Endothelial cell of umbilical vein (primary cell): ENCODE measurements at regions not wholly inside any gene's neighbourhood (a gene's known extent, or its start where the extent isn't known, plus 50 kb on each side); places are given as distances from the start of the nearest gene placed in this dataset.

Experiments used
- POLR2A ChIP-seq: IDR thresholded peaks from 2 replicates; pipeline ENCODE4 v1.6.1; 2012; ENCODE audit warnings: low read depth, mild to moderate bottlenecking, control low read depth, low read length
- POLR2AphosphoS5 ChIP-seq: IDR thresholded peaks from 2 replicates; pipeline ENCODE4 v1.6.1; 2012; ENCODE audit warnings: low read depth, mild to moderate bottlenecking, control low read depth, low read length, moderate library complexity; ENCODE audit not compliant: insufficient read depth
- TF ChIP-seq, protein P1 (sequence below), 2 donors: IDR thresholded peaks; 1 replicate in 1 of 2; 2 replicates in 1 of 2; pipeline ENCODE4 v1.5.1; 2011; ENCODE audit warnings: low read length in 2 of 2, mild to moderate bottlenecking in 2 of 2, moderate library complexity in 2 of 2, control low read depth in 1 of 2, inconsistent platforms in 1 of 2, low read depth in 1 of 2; ENCODE audit not compliant: insufficient read depth in 1 of 2; ENCODE audit errors: extremely low read depth in 1 of 2
- TF ChIP-seq, protein P2 (sequence below): IDR thresholded peaks from 2 replicates; pipeline ENCODE4 v1.6.1; 2011; ENCODE audit not compliant: insufficient read depth, insufficient read length

DNA sequence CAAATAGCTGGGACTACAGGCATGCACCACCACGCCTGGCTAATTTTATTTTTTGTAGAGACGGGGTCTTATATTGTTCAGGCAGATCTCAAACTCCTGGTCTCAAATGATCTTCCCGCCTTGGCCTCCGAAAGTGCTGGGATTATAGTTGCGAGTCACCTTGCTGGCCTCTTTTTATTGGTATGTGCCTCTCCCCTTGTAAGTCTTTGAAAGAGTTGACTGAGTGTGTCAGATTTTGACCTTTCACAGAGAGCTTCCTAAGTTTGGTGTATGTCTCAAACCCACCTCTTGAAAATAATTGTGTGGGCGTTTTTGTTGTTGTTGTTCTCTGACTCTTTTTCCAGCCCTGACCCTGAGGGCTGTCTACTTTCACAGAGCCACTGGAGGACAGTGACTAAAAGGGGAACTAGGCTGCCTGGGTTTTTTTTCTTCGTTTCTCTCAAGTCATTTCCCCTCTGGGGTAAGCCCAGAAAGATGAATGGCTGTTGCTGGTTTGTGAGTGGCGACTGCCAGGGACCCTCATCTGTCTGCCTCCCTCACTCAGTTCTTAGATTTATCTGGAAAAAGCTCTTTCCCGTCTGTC lies 262.8 kb downstream of the ZEB1 start:
- TF ChIP-seq POLR2AphosphoS5, result no peak
- TF ChIP-seq, protein P1, sequence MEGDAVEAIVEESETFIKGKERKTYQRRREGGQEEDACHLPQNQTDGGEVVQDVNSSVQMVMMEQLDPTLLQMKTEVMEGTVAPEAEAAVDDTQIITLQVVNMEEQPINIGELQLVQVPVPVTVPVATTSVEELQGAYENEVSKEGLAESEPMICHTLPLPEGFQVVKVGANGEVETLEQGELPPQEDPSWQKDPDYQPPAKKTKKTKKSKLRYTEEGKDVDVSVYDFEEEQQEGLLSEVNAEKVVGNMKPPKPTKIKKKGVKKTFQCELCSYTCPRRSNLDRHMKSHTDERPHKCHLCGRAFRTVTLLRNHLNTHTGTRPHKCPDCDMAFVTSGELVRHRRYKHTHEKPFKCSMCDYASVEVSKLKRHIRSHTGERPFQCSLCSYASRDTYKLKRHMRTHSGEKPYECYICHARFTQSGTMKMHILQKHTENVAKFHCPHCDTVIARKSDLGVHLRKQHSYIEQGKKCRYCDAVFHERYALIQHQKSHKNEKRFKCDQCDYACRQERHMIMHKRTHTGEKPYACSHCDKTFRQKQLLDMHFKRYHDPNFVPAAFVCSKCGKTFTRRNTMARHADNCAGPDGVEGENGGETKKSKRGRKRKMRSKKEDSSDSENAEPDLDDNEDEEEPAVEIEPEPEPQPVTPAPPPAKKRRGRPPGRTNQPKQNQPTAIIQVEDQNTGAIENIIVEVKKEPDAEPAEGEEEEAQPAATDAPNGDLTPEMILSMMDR (IDR thresholded peaks at IDR 0.05; ENCODE audit: extremely low read depth in 1 of 2, insufficient read depth in 1 of 2, low read depth in 1 of 2, low read length in 2 of 2), result no peak
- TF ChIP-seq, protein P2, sequence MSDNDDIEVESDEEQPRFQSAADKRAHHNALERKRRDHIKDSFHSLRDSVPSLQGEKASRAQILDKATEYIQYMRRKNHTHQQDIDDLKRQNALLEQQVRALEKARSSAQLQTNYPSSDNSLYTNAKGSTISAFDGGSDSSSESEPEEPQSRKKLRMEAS, result no peak
- no peak for TF ChIP-seq POLR2A
